ENCODE measurements at regions not wholly inside any gene's neighbourhood (a gene's known extent, or its start where the extent isn't known, plus 50 kb on each side); places are given as distances from the start of the nearest gene placed in this dataset.

- Mint-ChIP-seq H3K4me1 (no peaks in the 10 kb centered on the region), H3K4me3 (no peak overlapping the region), H3K27ac (no peak overlapping the region), H3K9me3 (peaks cover 0 to 3% (median 1%) of the 10 kb centered on the region in 7 donors), H3K27me3 (ENCODE audit: low read depth in 3 of 3) (peaks cover 0 to under 1% (median 0%) of the 10 kb centered on the region in 3 donors), H3K36me3 (no peaks in the 10 kb centered on the region)
- Histone ChIP-seq H2AFZ (ENCODE audit: insufficient read depth, low read depth, low read length, poor library complexity, severe bottlenecking) (no peak overlapping the region), H3K9ac (ENCODE audit: insufficient read depth, low read length, poor library complexity, severe bottlenecking) (no peak overlapping the region), H3K4me1 (ENCODE audit: control insufficient read depth in 1 of 2, insufficient read depth in 2 of 2, low read length in 2 of 2) (no peaks in the 10 kb centered on the region), H3K4me2 (replicated peaks; ENCODE audit: extremely low read depth, low read length, poor library complexity, severe bottlenecking) (no peak overlapping the region), H4K20me1 (ENCODE audit: insufficient read depth, low read length) (no peaks in the 10 kb centered on the region), H3K9me3 (replicated peaks in 1 of 2; ENCODE audit: control insufficient read depth in 1 of 2, insufficient read depth in 1 of 2, low read length in 2 of 2) (no peaks in the 10 kb centered on the region), H3K27ac (ENCODE audit: low read depth in 1 of 2, low read length in 2 of 2) (no peak overlapping the region), H3K27me3 (ENCODE audit: control insufficient read depth in 2 of 2, insufficient read depth in 2 of 2, low read length in 2 of 2) (no peaks in the 10 kb centered on the region), H3K36me3 (replicated peaks in 1 of 2; ENCODE audit: control insufficient read depth in 1 of 2, insufficient read depth in 2 of 2, low read length in 2 of 2) (no peaks in the 10 kb centered on the region), H3K79me2 (ENCODE audit: insufficient read depth, low read length) (no peaks in the 10 kb centered on the region), H3K4me3 (replicated peaks in 1 of 3; ENCODE audit: low read depth in 2 of 3, low read length in 3 of 3) (no peak overlapping the region)
- DNase-seq: no peak
- TF ChIP-seq, protein P1, sequence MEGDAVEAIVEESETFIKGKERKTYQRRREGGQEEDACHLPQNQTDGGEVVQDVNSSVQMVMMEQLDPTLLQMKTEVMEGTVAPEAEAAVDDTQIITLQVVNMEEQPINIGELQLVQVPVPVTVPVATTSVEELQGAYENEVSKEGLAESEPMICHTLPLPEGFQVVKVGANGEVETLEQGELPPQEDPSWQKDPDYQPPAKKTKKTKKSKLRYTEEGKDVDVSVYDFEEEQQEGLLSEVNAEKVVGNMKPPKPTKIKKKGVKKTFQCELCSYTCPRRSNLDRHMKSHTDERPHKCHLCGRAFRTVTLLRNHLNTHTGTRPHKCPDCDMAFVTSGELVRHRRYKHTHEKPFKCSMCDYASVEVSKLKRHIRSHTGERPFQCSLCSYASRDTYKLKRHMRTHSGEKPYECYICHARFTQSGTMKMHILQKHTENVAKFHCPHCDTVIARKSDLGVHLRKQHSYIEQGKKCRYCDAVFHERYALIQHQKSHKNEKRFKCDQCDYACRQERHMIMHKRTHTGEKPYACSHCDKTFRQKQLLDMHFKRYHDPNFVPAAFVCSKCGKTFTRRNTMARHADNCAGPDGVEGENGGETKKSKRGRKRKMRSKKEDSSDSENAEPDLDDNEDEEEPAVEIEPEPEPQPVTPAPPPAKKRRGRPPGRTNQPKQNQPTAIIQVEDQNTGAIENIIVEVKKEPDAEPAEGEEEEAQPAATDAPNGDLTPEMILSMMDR (IDR thresholded peaks at IDR 0.05): no peak
- intact Hi-C loops (cut with micrococcal nuclease): no loop called here
- WGBS (ENCODE audit: insufficient coverage): no CpG with 5 or more reads among the region's 3 CpGs
Measured at GRCh38 chr2:192877159-192877558, 682.4 kb upstream of the TMEFF2 start.

- no peaks in the 10 kb centered on the region for H4K20me1 ChIP-seq (ENCODE audit: insufficient read depth, low read length)
- DNase-seq: no peak
- no peaks in the 10 kb centered on the region for H3K36me3 Mint-ChIP-seq
- H2AFZ ChIP-seq (ENCODE audit: insufficient read depth, low read depth, low read length, poor library complexity, severe bottlenecking): no peak overlapping the region
- intact Hi-C loops (cut with micrococcal nuclease): no loop called here
- no peak overlapping the region for H3K4me3 Mint-ChIP-seq
- WGBS (ENCODE audit: insufficient coverage): no CpG with 5 or more reads among the region's 2 CpGs
- H3K9me3 ChIP-seq (replicated peaks in 1 of 2; ENCODE audit: control insufficient read depth in 1 of 2, insufficient read depth in 1 of 2, low read length in 2 of 2): peaks cover 0 to 4% of the 10 kb centered on the region in 2 donors
- H3K27ac Mint-ChIP-seq: no peak overlapping the region
- no peaks in the 10 kb centered on the region for H3K36me3 ChIP-seq (replicated peaks in 1 of 2; ENCODE audit: control insufficient read depth in 1 of 2, insufficient read depth in 2 of 2, low read length in 2 of 2)
- H3K4me1 Mint-ChIP-seq: no peaks in the 10 kb centered on the region
- H3K4me2 ChIP-seq (replicated peaks; ENCODE audit: extremely low read depth, low read length, poor library complexity, severe bottlenecking): no peak overlapping the region
- H3K9me3 Mint-ChIP-seq: peaks cover 0 to 3% (median 2%) of the 10 kb centered on the region in 7 donors
- no peaks in the 10 kb centered on the region for H3K27me3 ChIP-seq (ENCODE audit: control insufficient read depth in 2 of 2, insufficient read depth in 2 of 2, low read length in 2 of 2)
- H3K79me2 ChIP-seq (ENCODE audit: insufficient read depth, low read length): no peaks in the 10 kb centered on the region
- no peaks in the 10 kb centered on the region for H3K4me1 ChIP-seq (ENCODE audit: control insufficient read depth in 1 of 2, insufficient read depth in 2 of 2, low read length in 2 of 2)
- H3K9ac ChIP-seq (ENCODE audit: insufficient read depth, low read length, poor library complexity, severe bottlenecking): no peak overlapping the region
- H3K27me3 Mint-ChIP-seq (ENCODE audit: low read depth in 3 of 3): peaks cover 0 to 1% (median 0%) of the 10 kb centered on the region in 3 donors
- H3K4me3 ChIP-seq (replicated peaks in 1 of 3; ENCODE audit: low read depth in 2 of 3, low read length in 3 of 3): no peak overlapping the region
- TF ChIP-seq, protein P1 (IDR thresholded peaks at IDR 0.05): no peak
- H3K27ac ChIP-seq (ENCODE audit: low read depth in 1 of 2, low read length in 2 of 2): no peak overlapping the region
Measured at GRCh38 chr2:192876698-192877097, 682.0 kb upstream of the TMEFF2 start.

Data from CD14-positive monocyte (primary cell).